HG03354 (cell line): ENCODE measurements at regions not wholly inside any gene's neighbourhood (a gene's known extent, or its start where the extent isn't known, plus 50 kb on each side); places are given as distances from the start of the nearest gene placed in this dataset.

Experiments used
- ATAC-seq: cut with Tn5 transposase; IDR thresholded peaks from one replicate; pipeline ENCODE4 v1.9.1; 2021; ENCODE audit warnings: mild to moderate bottlenecking; ENCODE audit not compliant: unreplicated experiment, poor library complexity, severe bottlenecking

DNA sequence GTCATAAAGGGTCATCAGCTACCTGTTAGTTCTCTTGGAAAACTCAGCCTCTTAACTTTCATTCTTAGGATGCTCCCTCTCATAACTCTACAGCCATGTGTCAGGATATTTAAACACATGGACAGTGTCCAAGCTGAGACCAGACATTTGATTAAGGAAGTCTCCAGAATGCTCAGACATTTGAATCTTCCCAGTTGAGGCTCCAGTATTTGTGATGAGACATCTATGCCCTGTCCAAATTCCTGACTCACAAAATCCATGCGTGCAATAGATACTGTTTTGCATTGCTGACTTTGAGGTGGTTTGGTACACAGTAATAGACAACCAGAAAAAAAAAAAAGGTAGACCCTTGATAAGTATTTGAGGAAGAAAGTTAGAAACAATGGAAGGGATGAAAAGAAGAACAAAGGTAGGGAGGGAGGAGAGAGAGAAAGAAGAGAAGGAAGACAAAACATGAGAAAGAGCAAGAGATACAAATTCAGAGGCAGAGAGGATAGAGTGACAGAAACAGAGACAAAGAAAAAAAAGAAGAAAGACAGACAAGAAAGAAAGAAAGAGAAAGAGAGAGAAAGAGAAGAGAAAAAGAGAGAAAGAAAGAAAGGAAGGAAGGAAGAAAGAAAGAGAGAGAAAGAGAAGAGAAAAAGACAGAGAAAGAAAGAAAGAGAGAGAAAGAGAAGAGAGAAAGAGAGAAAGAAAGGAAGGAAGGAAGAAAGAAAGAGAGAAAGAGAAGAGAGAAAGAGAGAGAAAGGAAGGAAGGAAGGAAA, 275.5 kb upstream of the PRMT6 start:
- ATAC-seq: no peak

DNA sequence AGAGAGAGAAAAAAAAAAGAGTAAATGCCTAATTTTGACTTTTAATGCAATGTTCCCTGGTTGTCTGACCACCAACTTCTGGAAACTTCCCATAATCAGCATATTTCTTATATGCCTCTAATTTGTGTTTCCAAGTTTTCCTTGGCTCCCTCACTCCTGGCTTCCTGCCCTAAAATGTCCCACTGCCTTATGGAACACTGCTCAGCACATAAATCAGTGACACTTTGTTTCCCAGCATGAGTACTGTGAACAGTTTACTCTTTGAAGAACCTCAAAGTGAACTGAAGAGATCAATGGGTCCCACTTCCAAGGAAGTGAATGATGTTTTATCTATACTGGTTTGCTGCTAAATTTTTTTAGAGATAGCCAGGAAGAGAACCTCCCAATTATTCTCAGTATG, 271.3 kb upstream of the PRMT6 start:
- ATAC-seq: no peak

DNA sequence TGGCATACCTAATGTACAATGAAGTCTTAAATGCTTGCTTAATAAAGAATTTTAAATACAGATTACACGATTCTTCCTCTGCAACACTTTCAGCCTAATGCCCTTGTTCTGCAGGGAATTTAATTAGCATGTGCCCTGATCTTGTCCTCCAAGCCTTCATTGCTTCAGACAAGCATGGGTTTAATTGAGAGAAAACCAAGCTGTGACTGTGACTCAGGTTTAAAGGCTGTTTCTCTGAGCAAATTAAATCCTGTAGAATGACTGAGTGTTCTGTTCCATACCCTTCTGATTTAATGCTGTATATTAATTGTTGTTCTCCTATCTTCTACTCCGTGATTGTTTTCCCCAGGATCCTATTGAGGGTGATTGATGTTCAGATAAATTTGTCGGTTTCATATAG, 269.0 kb upstream of the PRMT6 start:
- ATAC-seq: no peak

DNA sequence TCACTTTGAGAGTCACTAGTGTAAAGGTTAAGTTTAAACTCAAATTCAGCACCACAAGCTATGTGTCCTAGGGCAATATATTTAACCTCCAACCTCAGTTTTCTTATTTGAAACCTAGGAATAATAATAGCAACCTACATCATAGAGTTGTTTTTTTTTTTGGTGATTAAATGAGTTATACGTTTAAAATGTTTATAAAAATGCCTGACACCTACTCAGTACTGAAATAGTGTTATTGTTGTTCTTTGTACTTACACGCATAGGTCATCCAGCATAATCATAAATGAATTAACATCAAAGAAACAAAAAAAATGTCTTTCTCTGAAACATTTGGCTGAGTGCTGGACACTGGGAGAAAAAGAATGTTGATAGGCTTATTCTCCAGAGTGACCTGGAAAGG, 266.8 kb upstream of the PRMT6 start:
- ATAC-seq: no peak

DNA sequence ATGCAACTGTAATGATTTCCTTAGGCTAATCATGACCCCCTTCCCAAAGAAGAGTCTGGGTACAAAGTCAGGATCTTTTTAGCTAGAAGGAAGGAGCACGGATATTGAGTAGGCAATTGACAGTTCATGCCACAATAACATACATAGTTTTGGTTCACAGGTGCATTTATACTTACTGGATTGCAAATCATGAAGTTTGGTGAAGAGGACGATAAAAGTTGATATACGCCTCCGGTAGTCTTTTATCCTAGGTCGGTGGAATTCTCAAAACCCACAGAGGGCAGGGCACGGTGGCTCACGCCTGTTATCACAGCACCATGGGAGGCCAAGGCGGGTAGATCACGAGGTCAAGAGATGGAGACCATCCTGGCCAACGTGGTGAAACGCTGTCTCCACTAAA, 265.4 kb upstream of the PRMT6 start:
- no peak for ATAC-seq

DNA sequence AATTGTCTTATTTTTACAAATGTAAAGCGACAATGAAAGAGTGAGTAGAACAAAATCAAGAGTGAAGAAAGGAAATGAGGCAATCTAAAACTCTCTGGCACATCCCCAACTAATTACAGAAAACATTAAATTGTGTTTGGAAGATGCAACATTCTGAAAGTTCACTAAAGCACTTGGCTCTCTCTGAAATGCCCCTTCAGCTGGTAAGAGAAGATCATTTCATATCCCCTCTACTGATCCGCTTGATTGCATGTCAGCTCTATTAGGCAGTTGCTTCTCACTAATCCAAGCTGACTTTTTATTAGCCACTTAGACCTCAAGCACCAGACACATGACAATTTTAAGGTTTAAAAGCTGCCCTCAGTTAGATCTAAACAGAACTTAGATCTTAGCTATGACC, 262.8 kb upstream of the PRMT6 start:
- ATAC-seq: no peak

DNA sequence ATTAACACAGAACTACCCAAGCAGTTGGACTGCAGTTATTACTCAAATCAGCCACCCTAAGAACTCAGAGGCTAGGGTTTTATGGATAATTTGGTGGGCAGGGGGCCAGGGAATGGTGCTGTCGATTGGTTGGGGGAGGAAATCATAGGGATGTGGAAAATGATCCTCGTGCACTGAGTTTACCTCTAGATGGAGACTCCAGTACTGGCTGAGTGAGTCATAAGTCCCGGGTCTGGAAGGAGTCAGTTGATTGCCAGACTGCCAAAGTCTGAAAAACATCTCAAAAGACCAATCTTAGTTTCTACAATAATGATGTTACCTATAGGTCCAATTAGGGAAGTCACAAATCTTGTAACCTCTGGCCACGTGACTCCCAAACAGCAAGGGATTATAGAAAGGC, 257.5 kb upstream of the PRMT6 start:
- ATAC-seq: no peak

DNA sequence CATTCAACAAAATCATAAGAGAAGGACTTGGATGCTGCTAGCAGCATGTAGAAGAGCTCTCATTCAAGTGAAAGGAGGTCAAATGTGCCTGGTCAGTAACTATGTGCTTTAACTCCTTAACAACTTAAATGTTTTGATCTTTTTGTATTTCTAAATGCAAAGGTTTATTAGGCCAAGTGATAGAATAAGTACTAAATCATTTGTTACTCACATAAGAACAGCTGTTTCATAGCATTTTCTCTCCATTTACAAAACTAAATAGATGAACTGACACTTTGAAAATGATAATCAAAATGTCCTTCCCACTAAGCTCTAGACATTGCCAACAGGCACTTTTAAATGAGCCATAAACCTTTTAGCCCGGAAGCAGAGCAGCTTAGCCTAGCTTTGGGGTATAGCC, 254.3 kb upstream of the PRMT6 start:
- ATAC-seq: no peak

DNA sequence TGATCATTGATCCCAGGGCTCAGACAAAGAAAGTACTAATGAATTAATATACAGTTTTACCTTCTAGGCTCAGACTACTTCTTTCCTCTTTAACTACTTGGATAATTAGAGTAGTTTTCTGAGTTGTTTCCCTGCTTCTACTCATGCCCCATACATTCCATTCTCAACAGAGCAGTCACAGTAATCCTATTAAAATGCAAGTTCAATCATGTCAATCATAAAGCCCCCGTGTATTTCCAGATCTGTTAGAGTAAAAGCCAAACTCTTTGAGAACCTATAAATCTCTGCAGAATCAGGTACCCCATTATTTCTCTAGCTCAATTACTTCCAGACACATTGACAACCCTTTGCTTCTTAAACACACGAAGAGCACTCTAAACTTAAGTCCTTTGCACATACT, 242.1 kb upstream of the PRMT6 start:
- no peak for ATAC-seq

DNA sequence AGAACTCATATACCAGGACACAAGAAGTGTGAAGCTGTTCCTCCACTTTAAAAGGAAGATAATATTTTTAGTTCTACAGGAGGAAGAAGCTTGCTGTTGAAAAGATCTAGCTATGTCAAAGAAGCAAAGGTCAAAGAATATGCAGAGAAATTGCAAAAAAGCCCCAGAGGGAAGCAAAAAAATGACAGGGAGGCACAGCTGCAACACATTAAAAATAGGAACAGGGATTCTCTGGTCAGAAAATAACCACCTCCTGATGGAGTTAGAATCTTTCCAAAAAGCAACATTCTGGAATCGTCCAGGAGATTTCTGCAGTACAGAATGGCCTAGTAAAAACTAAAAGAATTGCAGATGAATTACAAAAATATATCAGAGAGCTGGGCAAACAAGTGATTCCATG, 238.9 kb upstream of the PRMT6 start:
- no peak for ATAC-seq

DNA sequence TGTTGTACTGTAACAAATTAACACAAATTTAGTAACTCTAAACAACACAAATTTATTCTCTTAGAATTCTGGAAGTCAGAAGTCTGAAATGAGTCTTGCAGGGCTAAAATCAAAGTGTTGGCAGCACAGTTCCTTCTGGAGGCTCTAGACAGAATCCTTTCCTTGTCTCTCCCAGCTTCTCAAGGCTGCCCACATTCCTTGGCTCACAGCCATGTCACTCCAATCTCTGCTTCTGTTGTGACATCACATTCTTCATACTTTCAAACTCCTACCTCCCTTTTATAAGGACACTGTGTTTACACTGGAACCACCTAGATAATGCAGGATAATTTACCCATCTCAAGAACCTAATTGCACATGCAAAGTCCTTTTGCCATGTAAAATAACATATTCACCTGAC, 225.0 kb upstream of the PRMT6 start:
- ATAC-seq: no peak

DNA sequence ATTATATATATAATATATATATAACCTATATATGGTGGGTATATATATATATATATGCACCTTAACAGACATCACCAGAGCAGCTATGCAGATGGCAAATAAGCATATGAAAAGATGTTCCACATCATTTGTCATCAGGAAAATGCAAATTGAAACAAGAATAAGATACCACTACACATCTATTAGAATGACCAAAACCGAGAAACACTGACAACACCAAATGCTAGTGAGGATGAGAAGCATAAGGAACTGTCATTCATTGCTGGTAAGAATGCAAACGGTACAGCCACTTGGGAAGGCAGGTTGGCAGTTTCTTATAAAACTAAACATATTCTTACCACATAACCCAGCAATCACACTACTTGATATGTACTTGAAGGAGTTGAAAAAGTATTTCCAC, 219.8 kb upstream of the PRMT6 start:
- peak; percentile 98 for ATAC-seq

DNA sequence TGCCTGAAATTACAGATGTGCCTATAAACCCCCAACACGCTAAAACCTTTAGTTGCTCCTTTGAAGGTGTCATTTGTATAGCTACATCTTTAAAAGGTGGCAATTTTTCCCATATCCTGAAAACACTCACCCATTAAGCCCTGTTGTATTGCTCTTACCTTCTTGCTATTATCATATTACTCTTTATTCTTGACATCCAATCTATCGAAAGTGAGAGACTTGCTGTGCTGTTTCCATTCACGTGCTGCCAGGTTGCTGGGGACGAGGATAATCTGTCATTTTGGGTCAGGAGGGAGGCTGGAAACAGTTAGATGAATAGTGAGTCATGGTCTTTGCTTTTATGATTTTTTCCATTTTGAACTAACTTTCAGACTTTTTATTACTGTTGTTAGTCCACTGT, 213.0 kb upstream of the PRMT6 start:
- ATAC-seq: no peak

DNA sequence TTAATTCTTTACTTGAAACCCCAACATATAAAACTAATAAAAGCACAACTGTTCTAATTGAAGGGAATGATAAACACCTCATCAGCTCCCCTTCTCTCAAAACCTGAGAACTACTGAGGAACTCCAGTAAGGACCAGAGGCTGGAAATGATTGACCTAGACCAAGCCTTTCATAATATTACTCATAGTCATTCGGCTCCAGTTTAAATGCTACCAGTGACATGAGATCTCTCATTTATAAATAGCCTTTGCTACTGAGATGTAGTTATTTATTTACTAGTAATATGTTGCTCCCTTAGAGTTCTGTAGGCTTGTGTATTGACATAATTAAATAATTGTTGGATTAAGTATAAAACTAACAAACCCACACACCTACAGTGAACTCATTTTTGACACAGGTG, 209.8 kb upstream of the PRMT6 start:
- ATAC-seq: peak; percentile 100

DNA sequence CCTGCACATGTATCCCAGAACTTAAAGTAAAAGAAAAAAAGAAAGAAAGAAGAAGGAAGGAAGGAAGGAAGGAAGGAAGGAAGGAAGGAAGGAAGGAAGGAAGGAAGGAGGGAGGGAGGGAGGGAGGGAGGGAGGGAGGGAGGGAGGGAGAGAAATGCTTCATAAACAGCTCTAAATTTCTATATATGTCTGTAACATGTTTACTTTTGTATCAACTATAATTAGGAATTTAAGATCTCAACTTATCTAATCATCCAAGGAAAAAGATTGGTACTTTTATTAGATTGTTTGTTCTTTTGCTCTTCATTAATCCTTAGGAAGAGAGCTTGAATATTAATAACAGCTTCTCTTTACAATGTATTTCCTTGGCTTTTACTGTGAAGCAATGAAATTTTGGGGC, 195.4 kb upstream of the PRMT6 start:
- ATAC-seq: no peak

DNA sequence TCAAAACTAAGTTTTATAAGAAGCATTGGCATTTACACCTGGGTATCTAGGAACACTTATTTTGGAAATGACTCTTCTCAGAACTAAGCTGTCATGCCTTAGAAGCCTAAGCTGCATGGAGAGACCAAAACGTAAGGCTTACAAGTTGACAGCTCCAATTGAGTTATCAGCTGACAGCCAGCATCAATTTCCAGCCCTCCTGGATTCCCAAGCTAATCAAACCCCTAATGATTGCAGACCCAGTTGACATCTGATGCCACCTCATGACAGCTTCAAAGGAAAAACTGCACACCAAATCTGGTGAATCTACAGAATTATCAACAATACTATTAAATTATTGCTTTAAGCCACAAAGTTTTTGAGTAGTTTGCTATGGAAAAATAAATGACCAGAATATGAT, 187.6 kb upstream of the PRMT6 start:
- no peak for ATAC-seq

DNA sequence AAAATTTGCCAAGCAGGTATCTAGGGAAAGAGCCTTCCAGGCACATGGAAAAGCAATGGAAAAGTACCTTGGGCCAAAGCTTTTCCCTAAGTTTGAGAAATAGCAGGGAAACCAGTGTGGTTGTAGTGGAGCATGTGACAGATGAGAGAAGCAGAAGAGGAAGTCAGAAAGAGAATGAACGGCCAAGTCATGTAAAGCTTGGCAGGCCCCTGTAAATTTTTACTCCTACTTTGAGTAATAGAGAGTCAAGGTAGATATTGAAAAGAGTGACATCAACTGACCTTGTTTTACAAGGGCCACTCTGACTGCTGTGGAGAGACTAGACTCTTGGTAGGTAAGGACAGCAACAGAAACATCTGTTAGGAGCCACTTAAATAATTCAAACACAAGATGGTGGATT, 180.9 kb upstream of the PRMT6 start:
- ATAC-seq: peak; percentile 71

DNA sequence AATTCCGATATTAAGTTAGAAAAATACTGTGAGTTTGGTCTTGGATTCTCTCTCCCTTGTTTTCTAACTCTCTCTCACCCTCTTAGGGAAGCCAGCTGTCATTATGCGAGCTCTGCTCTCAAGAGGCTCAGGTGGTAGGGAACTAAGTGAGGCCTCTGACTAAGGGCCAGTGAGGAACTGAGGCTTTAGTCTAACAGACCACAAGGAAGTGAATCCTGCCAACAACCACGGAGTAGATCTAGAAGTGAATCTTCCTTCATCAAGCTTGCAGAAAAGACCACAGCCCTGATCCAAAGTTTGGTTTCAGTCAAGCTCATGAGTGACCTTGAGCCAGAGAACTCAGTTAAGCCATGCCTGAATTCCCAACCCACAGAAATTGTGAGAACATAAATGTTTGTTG, 180.1 kb upstream of the PRMT6 start:
- no peak for ATAC-seq

DNA sequence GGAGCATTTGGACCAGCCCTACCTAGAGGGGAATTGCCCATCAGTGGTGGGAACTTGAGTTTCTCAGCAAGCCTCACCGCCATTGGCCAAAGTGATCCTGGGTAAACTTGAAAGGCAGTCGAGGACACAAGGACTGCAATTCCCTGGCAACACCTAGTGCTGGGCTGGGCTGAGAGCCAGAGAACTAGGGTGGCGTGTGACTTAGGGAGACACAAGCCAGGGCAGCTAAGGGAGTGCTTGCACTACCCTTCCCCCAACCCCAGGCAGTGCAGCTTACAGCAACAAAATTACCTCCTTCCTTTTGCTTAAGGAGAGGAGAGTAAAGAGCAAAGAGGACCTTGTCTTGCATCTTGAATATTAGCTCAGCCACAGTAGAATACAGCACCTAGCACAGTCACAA, 176.9 kb upstream of the PRMT6 start:
- ATAC-seq: no peak

DNA sequence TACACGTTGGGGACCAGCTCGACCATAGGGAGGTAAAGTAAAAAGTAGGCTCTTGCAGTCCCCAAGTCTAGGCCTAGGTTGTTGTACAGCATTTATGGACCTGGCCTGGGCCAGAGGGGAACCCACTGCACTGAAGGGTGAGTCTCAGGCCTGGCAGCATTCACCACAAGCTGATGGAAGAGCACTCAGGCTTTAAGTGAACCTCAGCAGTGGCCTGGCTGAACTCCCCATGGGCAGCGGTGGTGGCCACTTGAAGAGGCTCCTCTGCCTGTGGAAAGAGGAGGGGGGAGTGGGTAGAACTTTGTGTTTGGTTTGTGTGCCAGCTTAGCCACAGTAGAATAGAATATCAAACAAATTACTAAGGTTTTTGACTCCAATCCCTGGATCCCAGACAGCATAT, 176.2 kb upstream of the PRMT6 start:
- ATAC-seq: no peak

DNA sequence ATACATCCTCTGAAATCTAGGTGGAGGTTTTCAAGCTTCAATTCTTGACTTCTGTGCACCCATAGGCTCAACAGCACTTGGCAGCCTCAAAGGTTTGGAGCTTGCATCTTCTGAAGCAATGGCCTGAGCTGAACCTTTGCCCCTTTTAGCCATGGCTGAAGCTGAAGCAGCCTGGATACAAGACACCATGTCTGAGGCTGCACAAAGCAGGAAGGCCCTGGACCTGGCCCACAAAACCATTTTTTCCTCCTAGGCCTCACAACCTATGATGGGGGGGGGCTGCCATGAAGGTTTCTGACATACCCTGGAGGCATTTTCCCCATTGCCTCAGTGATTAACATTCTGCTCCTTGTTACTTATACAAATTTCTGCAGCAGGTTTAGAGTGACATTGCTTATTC, 173.3 kb upstream of the PRMT6 start:
- ATAC-seq: no peak

DNA sequence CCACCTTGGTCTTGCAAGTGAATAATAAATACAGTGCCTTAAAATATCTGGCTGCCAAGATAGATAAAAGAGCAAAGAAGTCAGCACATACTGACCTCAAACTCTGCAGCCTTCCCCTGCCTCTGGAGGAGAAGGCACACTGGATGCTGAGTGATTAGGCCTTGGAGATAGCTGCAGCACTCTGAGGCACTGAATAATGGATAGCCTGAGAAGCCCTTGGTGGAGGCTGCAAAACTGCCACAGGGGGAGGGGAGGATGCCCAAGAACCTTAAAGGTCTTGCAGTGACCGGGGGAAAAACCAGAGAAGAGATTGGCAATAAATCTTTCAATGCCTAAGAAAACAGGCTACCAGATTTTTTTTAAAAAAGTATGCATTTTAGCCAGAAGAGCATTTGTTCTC, 167.4 kb upstream of the PRMT6 start:
- no peak for ATAC-seq
